Neuron (in vitro differentiated cells): ENCODE measurements at regions not wholly inside any gene's neighbourhood (a gene's known extent, or its start where the extent isn't known, plus 50 kb on each side); places are given as distances from the start of the nearest gene placed in this dataset.
"Not testable (repeated sequence)": the region's sequence is repeated elsewhere in the genome, so short reads cannot be mapped to it uniquely, and the experiment has no call there.

Experiments
- H2AFZ ChIP-seq: one replicate; pipeline ENCODE4 v1.6.1; 2013; ENCODE audit warnings: low read depth, mild to moderate bottlenecking, inconsistent platforms, low read length, moderate library complexity
- H3K27me3 ChIP-seq: one replicate; pipeline ENCODE4 v1.6.1; 2013; ENCODE audit warnings: low read length; ENCODE audit not compliant: insufficient read depth
- H3K36me3 ChIP-seq: one replicate; pipeline ENCODE4 v1.6.1; 2013; ENCODE audit warnings: low read length; ENCODE audit not compliant: insufficient read depth
- H3K4me1 ChIP-seq: one replicate; pipeline ENCODE4 v1.6.1; 2013; ENCODE audit warnings: low read length; ENCODE audit not compliant: insufficient read depth
- H3K4me3 ChIP-seq: 2 replicates; pipeline ENCODE4 v1.5.1; 2013; ENCODE audit warnings: mild to moderate bottlenecking, low read length, moderate library complexity
- H3K9me3 ChIP-seq: one replicate; pipeline ENCODE4 v1.6.1; 2013; ENCODE audit warnings: low read length

DNA sequence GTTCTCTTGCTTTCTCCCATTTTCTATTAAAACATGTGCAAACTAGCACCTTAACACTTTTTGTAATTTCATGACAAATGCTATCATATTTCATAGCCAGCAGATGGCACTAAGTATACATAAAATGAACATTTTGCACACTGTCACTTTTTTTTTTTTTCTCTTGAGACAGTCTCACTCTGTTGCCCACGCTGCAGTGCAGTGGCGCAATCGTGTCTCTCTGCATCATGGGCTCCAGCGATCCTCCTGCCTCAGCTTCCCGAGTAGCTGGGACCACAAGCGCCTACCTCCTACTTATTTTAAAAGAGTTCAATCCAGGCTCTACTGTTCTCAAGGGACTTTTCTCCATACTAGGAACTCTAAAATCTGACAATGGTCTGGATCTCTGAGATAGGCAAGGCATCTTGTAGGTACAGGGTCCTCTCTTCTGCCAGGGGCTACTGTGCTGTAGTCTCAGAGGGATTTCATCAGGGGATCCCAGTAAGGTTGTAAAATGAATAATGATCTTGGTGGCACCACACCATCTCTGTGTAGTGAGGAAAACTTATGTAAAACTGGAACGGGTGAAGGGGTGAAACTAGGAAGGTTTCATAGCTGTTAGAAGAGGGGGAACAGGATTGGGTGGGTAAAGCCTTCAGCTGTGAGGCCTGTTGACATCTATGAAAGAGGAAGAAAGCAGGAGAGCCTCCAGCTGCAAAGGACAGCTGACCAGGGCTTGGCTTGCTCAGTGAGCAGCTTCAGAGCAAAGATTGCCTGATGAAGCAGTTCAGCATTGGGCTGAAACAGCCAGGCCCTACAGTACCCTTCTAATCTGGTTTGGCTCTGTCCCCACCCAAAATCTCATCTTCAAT, 196.9 kb downstream of the AVL9 start:
- not testable (repeated sequence) for H3K27me3 ChIP-seq, H3K36me3 ChIP-seq, H3K4me3 ChIP-seq, H3K9me3 ChIP-seq, H3K4me1 ChIP-seq, H2AFZ ChIP-seq

DNA sequence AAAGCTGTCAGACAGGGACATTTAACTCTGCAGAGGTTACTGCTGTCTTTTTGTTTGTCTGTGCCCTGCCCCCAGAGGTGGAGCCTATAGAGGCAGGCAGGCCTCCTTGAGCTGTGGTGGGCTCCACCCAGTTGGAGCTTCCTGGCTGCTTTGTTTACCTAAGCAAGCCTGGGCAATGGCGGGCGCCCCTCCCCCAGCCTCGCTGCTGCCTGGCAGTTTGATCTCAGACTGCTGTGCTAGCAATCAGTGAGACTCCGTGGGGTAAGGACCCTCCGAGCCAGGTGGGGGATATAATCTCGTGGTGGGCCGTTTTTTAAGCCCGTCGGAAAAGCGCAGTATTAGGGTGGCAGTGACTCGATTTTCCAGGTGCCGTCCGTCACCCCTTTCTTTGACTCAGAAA, 192.8 kb downstream of the AVL9 start:
- not testable (repeated sequence) for H3K27me3 ChIP-seq, H2AFZ ChIP-seq, H3K4me1 ChIP-seq, H3K36me3 ChIP-seq, H3K4me3 ChIP-seq, H3K9me3 ChIP-seq

DNA sequence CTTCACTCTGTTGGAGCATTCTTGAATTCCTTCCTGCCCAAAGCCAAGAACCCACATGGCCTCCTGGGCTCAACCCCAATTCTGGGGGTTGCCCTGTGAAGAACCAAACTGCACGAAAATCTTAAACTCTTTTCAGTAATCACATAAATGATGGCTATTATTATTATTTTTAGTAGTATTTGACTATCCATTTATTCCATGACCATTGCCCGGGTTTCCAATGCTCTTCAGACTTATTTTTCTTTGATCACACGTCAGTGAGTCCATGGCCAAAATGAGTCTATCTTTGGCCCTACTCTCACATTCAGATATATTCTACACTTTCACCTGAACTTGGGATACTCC, 185.9 kb downstream of the AVL9 start:
- Histone ChIP-seq H3K36me3 (peaks cover 3% of the 10 kb centered on the region), H3K4me3 (no peak overlapping the region)

DNA sequence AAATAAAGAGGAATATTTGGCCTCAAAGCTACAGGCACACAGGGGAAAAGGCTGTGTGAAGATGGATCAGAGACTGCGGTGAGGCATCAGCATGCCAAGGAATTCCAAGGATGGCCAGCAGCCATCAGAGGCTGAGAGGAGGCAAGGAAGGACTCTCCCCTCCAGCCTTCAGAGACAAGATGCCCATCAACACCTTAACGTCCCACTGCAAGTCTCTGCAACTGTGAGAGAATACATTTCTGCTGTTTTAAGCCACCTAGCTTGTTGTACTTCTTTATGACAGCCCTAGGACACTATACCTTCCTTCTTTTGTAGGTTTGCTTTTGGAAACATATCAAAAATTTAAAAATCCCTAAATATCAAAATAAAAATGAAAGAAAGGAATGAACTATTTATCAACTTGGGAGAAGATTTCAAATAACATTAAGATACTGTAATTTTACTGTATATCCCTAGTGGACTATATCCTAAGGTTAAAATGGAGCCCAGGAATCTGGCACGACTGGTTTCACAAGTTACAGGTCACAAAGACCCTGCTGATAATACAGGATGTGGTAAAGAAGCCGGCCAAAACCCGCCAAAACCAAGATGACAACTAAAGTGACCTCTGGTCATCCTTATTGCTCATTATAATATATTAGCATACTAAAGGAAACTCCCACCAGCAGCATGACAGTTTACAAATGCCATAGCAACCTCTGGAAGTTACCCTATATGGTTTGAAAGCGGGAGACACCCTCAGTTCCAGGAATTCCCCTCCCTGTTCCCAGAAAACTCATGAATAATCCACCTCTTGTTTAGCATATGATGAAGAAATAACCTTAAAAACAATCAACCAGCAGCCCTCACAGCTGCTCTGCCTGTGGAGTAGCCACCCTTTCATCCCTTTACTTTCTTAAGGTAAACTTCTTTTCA, 185.2 kb downstream of the AVL9 start:
- H2AFZ ChIP-seq, result no peak overlapping the region
- H3K36me3 ChIP-seq, result peaks cover 3% of the 10 kb centered on the region
- H3K9me3 ChIP-seq, result peaks cover 4% of the 10 kb centered on the region
- H3K27me3 ChIP-seq, result no peaks in the 10 kb centered on the region
- peaks cover 15% of the 10 kb centered on the region for H3K4me1 ChIP-seq
- H3K4me3 ChIP-seq, result no peak overlapping the region

More for the DNA sequence above, 185.9 kb downstream of the AVL9 start:
- Histone ChIP-seq H2AFZ (no peak overlapping the region), H3K9me3 (peaks cover 3% of the 10 kb centered on the region), H3K27me3 (no peaks in the 10 kb centered on the region), H3K4me1 (peaks cover 15% of the 10 kb centered on the region)

DNA sequence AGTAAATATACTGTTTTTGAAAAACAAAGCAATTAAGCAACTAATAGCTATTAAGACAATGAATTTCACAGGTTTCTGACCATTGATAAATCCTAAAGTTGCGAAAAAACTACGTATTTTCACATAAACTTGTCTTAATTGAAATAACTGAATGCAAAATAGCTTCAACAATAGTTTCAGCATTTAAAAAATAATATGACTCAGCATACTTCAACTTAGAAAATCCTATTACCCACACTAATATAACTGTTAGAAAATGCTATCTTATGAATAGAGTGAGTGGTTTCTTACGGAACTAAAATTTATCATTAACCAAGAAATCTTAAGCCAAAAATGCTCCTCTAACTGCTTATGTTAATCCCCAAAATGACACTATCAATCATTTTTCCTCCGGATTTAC, 183.9 kb downstream of the AVL9 start:
- no peaks in the 10 kb centered on the region for H3K27me3 ChIP-seq
- peaks cover 4% of the 10 kb centered on the region for H3K9me3 ChIP-seq
- peaks cover 3% of the 10 kb centered on the region for H3K36me3 ChIP-seq
- peaks cover 15% of the 10 kb centered on the region for H3K4me1 ChIP-seq
- H3K4me3 ChIP-seq, result no peak overlapping the region
- H2AFZ ChIP-seq, result no peak overlapping the region

- Histone ChIP-seq H3K36me3 (peaks cover 3% of the 10 kb centered on the region), H3K4me3 (no peak overlapping the region), H3K4me1 (peaks cover 15% of the 10 kb centered on the region), H2AFZ (no peak overlapping the region), H3K9me3 (peaks cover 4% of the 10 kb centered on the region), H3K27me3 (no peaks in the 10 kb centered on the region)
These were observed 182.3 kb downstream of the AVL9 start for GRCh38 chr7:32677593-32677992.

DNA sequence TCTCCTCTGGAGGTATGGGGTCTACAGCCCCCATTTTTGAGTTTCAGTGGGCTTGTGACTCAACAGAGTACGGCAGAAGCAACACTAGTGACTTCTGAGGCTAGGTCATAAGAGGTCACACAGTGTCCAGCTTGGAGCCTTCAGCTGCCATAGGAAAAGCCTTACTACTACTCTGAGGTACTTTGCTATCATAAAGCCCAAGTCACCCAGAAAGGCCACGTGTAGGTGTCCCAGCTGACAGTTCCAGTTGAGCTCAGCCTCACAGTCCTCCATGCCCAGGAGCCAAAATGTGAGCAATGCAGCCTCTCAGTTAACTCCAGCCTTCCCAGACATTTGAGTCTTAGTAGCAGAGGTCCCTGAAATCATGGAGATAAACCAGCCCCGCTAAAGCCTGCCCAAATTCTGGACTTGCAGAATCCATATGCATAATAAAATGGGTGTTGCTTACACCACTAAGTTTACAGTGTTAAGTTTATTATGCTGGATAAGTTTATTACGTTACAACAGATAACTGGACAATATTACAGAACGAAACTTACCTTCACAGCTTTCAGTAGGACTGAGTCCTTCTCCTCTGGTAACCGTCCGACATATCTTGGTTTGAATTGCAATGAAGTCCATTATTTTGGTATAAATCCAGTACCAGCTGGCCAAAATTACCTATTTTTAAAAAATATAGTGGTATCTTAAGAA, 181.1 kb downstream of the AVL9 start:
- peaks cover 3% of the 10 kb centered on the region for H3K36me3 ChIP-seq
- peaks cover 15% of the 10 kb centered on the region for H3K4me1 ChIP-seq
- peaks cover 4% of the 10 kb centered on the region for H3K9me3 ChIP-seq
- H3K27me3 ChIP-seq, result no peaks in the 10 kb centered on the region
- no peak overlapping the region for H2AFZ ChIP-seq
- no peak overlapping the region for H3K4me3 ChIP-seq

DNA sequence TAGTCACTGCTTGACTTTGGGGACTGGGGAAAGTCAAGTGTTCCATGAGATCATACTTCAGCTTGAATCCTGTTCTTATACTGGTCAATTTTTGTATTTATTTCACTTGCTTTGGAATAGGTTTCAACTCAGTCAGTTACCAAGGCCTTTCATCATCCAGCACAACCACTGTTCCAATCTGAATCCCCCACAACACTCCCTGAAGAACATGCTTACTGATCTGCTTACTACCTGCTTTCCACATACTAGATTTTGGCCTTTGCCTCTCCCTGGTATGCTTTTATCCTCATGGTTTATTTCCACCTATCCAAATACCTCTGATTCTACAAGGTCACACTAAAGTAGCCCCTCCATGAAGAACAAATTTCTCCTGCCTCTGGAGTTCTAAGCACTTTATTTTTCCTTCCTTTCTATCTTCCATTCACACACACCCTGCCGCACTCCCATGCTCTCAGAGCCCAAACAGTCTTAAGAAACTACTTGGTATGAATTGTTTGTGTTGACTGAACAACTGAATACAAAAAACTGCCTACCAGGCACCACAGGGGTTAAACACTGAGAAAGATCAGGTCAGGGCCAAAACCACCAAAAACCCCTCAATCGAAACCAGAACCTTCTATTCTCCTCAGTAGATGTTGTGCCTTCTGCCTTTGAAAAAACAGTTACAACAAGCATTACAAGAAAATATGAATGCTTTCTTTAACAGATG, 178.1 kb downstream of the AVL9 start:
- Histone ChIP-seq H3K36me3 (peaks cover 3% of the 10 kb centered on the region), H3K4me3 (no peak overlapping the region), H2AFZ (no peak overlapping the region), H3K9me3 (peaks cover 4% of the 10 kb centered on the region), H3K27me3 (no peaks in the 10 kb centered on the region), H3K4me1 (peaks cover 10% of the 10 kb centered on the region)

GRCh38 chr7:32670110-32671025, 175.1 kb downstream of the AVL9 start:
- Histone ChIP-seq H3K9me3 (no peaks in the 10 kb centered on the region), H2AFZ (no peak overlapping the region), H3K4me1 (peaks cover 10% of the 10 kb centered on the region), H3K36me3 (no peaks in the 10 kb centered on the region), H3K4me3 (no peak overlapping the region), H3K27me3 (no peaks in the 10 kb centered on the region)

GRCh38 chr7:32669173-32669870, 174.0 kb downstream of the AVL9 start:
- peaks cover 10% of the 10 kb centered on the region for H3K4me1 ChIP-seq
- H3K36me3 ChIP-seq, H3K9me3 ChIP-seq, H3K27me3 ChIP-seq, H2AFZ ChIP-seq, H3K4me3 ChIP-seq: not testable (repeated sequence)

GRCh38 chr7:32668387-32669097, 173.3 kb downstream of the AVL9 start:
- not testable (repeated sequence) for H3K9me3 ChIP-seq, H3K36me3 ChIP-seq, H3K4me3 ChIP-seq, H2AFZ ChIP-seq, H3K27me3 ChIP-seq
- peaks cover 15% of the 10 kb centered on the region for H3K4me1 ChIP-seq
